ENCODE measurements at regions not wholly inside any gene's neighbourhood (a gene's known extent, or its start where the extent isn't known, plus 50 kb on each side); places are given as distances from the start of the nearest gene placed in this dataset.

DNA sequence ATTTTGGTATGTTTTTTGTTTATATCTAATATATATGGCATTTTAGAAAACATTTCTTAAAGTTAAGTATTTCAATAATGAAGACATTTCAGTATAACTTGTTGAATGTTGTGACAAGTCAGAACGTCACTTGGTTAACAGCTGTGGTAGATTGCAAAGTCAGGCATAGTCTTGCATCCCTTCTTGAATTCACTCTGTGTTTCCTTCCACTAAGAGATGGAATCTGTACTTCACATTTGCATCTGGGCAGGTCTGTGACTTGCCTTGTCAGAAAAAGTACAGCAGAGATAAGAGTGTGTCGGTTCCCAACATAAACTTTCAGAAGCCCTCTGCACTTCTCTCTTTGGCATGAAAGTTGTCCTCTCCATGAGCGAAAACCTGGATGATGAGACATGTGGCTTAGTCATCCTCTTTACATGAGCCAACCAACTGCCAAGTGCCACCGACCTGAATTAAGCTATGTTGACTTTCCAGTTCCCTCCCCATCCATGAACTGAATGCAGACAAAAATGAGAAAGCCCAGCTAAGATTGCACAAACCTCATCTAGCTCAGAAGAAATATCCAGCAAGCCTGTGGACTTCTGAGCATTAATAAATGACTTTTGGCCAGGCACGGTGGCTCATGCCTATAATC lies 1730.2 kb downstream of the MRPL39 start:
- 93% methylated on average over 5 of the region's 5 CpGs for WGBS
- Histone ChIP-seq H3K4me1 (ENCODE audit: control insufficient read depth in 2 of 2, insufficient read depth in 2 of 2, low read length in 2 of 2) (no peaks in the 10 kb centered on the region), H3K27me3 (ENCODE audit: control insufficient read depth in 2 of 2, insufficient read depth in 1 of 2, low read length in 1 of 2) (no peaks in the 10 kb centered on the region), H3K9me3 (ENCODE audit: control insufficient read depth in 2 of 2, insufficient read depth in 1 of 2, low read length in 1 of 2) (no peaks in the 10 kb centered on the region), H3K27ac (ENCODE audit: low read depth in 1 of 2, low read length in 1 of 2) (no peak overlapping the region), H3K36me3 (ENCODE audit: control insufficient read depth in 2 of 2, insufficient read depth in 2 of 2, low read length in 1 of 2) (no peaks in the 10 kb centered on the region), H3K4me3 (ENCODE audit: low read length in 2 of 2) (no peak overlapping the region)
- DNase-seq (ENCODE audit: low read depth in 6 of 9, low spot score in 9 of 9) = no peak

DNA sequence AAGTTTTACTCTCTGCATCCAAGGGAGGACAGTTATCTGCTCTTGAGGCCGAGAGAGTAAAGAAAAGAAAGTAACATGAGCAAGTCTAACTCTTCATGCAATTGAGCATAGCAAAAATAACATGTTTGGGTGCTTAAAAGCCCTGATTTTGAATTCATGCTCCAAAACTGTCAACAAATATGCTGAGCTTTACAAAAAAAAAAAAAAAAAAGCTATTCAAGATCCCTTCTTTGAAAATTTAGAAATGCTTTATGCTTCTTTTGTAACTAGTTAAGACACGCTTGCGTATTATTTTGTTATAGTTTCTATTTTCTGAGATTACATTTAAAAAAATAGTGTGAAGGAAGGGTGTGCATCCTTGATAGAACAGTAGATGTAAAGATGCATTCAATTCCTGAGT lies 1733.0 kb downstream of the MRPL39 start:
- no peaks in the 10 kb centered on the region for H3K36me3 ChIP-seq (ENCODE audit: control insufficient read depth in 2 of 2, insufficient read depth in 2 of 2, low read length in 1 of 2)
- no peak overlapping the region for H3K27ac ChIP-seq (ENCODE audit: low read depth in 1 of 2, low read length in 1 of 2)
- DNase-seq (ENCODE audit: low read depth in 6 of 9, low spot score in 9 of 9) = no peak
- no peaks in the 10 kb centered on the region for H3K4me1 ChIP-seq (ENCODE audit: control insufficient read depth in 2 of 2, insufficient read depth in 2 of 2, low read length in 2 of 2)
- 94% methylated on average over 3 of the region's 3 CpGs for WGBS
- no peaks in the 10 kb centered on the region for H3K27me3 ChIP-seq (ENCODE audit: control insufficient read depth in 2 of 2, insufficient read depth in 1 of 2, low read length in 1 of 2)
- no peak overlapping the region for H3K4me3 ChIP-seq (ENCODE audit: low read length in 2 of 2)
- no peaks in the 10 kb centered on the region for H3K9me3 ChIP-seq (ENCODE audit: control insufficient read depth in 2 of 2, insufficient read depth in 1 of 2, low read length in 1 of 2)

DNA sequence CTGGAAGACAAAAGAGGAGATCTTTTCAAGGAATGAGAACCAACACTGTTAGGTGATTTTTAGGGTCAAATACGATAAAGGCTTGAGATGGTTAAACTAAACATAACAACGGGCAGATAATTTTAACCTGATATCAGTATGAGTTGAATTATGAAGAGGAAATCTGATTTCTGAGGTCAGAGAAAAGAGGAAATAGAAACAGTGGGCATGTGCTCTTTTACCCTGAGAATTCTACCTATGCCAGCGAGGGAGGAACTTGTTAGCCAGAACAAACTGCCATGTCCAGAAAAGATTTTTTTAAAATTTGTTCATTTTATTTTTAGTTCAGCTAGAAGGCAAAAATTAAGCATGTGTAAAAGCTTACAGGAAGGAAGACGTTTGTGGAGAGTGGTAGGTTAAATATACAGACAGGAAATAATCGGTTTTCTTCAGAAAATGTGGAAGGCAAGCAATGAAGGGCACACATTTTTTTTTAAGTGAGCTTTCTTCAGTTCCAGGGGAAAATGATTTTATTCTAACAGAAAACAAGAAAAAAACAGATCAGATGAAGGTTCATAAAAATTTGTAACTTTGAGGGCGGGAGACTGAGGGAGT lies 1745.3 kb downstream of the MRPL39 start:
- Histone ChIP-seq H3K4me1 (ENCODE audit: control insufficient read depth in 2 of 2, insufficient read depth in 2 of 2, low read length in 2 of 2) (peaks cover 0 to 6% of the 10 kb centered on the region in 2 donors), H3K27me3 (ENCODE audit: control insufficient read depth in 2 of 2, insufficient read depth in 1 of 2, low read length in 1 of 2) (no peaks in the 10 kb centered on the region), H3K36me3 (ENCODE audit: control insufficient read depth in 2 of 2, insufficient read depth in 2 of 2, low read length in 1 of 2) (no peaks in the 10 kb centered on the region), H3K4me3 (ENCODE audit: low read length in 2 of 2) (no peak overlapping the region), H3K9me3 (ENCODE audit: control insufficient read depth in 2 of 2, insufficient read depth in 1 of 2, low read length in 1 of 2) (no peaks in the 10 kb centered on the region), H3K27ac (ENCODE audit: low read depth in 1 of 2, low read length in 1 of 2) (peak overlapping the region in 1 of 2 donors; percentile 27)
- 12% methylated on average over 6 of the region's 6 CpGs for WGBS
- peak in 2 of 9 donors; percentile 4 to 39 for DNase-seq (ENCODE audit: low read depth in 6 of 9, low spot score in 9 of 9)

DNA sequence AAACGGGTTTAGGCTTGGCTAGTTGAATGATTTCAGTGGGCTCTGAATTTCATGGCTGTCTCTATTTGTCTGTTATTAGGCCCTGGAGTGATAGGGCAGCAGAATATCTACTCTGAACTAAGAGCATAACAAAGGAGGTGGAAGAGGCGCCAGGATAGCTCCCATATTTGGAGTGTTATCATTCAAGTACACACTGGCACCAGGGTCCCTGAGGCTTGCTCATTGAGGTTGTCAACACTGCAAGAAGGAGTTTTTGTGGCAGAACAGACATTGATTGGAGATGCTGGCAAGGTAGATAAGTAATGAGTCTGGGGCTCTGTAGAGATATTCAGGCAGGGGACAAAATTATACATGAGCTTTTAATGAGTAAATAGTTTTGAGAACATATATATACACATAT lies 1748.4 kb downstream of the MRPL39 start:
- Histone ChIP-seq H3K4me3 (ENCODE audit: low read length in 2 of 2) (no peak overlapping the region), H3K4me1 (ENCODE audit: control insufficient read depth in 2 of 2, insufficient read depth in 2 of 2, low read length in 2 of 2) (peaks cover 0 to 6% of the 10 kb centered on the region in 2 donors), H3K27ac (ENCODE audit: low read depth in 1 of 2, low read length in 1 of 2) (no peak overlapping the region), H3K27me3 (ENCODE audit: control insufficient read depth in 2 of 2, insufficient read depth in 1 of 2, low read length in 1 of 2) (no peaks in the 10 kb centered on the region), H3K36me3 (ENCODE audit: control insufficient read depth in 2 of 2, insufficient read depth in 2 of 2, low read length in 1 of 2) (no peaks in the 10 kb centered on the region), H3K9me3 (ENCODE audit: control insufficient read depth in 2 of 2, insufficient read depth in 1 of 2, low read length in 1 of 2) (no peaks in the 10 kb centered on the region)
- whole genome bisulfite sequencing = 53% methylated on average over 2 of the region's 2 CpGs
- peak in 2 of 9 donors; percentile 2 to 30 for DNase-seq (ENCODE audit: low read depth in 6 of 9, low spot score in 9 of 9)

DNA sequence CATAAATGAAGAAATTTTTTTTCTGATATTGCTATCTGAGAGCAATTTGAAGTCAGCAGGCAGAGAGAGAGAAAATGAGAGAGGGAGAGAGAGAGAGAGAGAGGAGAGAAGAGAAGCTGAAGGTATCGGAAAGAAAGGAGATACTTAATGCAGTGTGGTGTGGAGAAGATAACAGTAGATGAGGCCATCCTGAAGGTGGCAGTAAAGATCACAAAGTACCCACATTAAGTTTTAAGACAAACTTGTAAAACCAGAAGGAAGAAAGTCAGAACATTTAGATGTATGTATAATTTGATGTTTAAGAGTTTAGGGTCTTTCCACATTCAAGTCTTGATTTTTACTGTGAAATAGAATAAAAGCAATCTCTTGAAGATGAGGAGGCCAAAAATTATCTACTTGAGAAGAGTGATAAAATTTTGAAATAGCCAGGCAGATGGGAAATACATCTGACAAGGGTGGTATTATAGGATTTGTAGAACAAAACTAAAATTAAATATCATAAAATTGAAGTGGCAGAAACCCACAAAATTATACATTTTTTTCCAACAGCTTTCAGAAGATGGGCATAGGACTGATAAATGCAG lies 1753.4 kb downstream of the MRPL39 start:
- H3K27me3 ChIP-seq (ENCODE audit: control insufficient read depth in 2 of 2, insufficient read depth in 1 of 2, low read length in 1 of 2) = no peaks in the 10 kb centered on the region
- H3K27ac ChIP-seq (ENCODE audit: low read depth in 1 of 2, low read length in 1 of 2) = no peak overlapping the region
- H3K4me3 ChIP-seq (ENCODE audit: low read length in 2 of 2) = no peak overlapping the region
- peak in 7 of 9 donors; percentile 12 to 62 (median 29) for DNase-seq (ENCODE audit: low read depth in 6 of 9, low spot score in 9 of 9)
- WGBS = 35% methylated on average over 1 of the region's 1 CpG
- no peaks in the 10 kb centered on the region for H3K36me3 ChIP-seq (ENCODE audit: control insufficient read depth in 2 of 2, insufficient read depth in 2 of 2, low read length in 1 of 2)
- peaks cover 0 to 3% of the 10 kb centered on the region in 2 donors for H3K4me1 ChIP-seq (ENCODE audit: control insufficient read depth in 2 of 2, insufficient read depth in 2 of 2, low read length in 2 of 2)
- H3K9me3 ChIP-seq (ENCODE audit: control insufficient read depth in 2 of 2, insufficient read depth in 1 of 2, low read length in 1 of 2) = no peaks in the 10 kb centered on the region

DNA sequence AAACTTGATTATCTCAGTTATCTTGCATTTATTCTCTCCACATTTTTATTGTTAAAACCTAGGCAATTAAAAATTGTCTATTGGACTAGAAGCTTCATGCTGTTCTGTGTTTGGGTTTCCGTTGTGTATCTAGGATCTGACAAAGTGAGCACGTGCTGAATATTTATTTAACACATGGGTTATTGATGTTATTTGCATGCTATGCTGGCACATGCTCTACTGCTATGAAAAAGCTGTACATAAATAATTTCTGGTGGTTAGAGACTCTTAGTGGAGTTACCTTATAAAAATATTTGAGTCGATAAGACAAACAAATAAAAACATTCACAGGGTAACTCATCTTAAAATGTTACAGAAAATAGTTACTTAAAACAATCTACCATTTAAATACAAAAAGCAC lies 1769.7 kb downstream of the MRPL39 start:
- H3K27me3 ChIP-seq (ENCODE audit: control insufficient read depth in 2 of 2, insufficient read depth in 1 of 2, low read length in 1 of 2) = no peaks in the 10 kb centered on the region
- H3K27ac ChIP-seq (ENCODE audit: low read depth in 1 of 2, low read length in 1 of 2) = no peak overlapping the region
- no peak for DNase-seq (ENCODE audit: low read depth in 6 of 9, low spot score in 9 of 9)
- peaks cover 0 to 4% of the 10 kb centered on the region in 2 donors for H3K9me3 ChIP-seq (ENCODE audit: control insufficient read depth in 2 of 2, insufficient read depth in 1 of 2, low read length in 1 of 2)
- H3K4me3 ChIP-seq (ENCODE audit: low read length in 2 of 2) = no peak overlapping the region
- WGBS = 90% methylated on average over 3 of the region's 3 CpGs
- H3K36me3 ChIP-seq (ENCODE audit: control insufficient read depth in 2 of 2, insufficient read depth in 2 of 2, low read length in 1 of 2) = no peaks in the 10 kb centered on the region
- no peaks in the 10 kb centered on the region for H3K4me1 ChIP-seq (ENCODE audit: control insufficient read depth in 2 of 2, insufficient read depth in 2 of 2, low read length in 2 of 2)

DNA sequence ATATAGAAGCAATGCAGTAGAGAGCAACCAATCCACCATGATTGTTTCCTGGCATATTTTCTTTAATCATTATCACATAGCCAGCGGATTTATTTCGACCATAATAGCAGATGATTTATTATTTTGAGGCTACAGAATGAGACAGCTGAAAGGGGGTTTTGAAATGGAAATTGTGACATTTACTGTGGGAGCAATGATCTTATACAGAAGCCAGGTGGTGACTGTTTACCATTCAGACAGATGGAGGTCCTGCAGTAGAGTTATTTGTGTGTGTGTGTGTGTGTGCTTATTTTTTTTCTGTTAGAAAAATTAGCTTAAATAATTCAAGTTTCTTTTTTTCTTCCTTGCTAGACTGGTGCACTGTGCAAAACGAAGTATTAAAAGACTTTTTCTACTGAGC lies 1784.5 kb downstream of the MRPL39 start:
- no peak overlapping the region for H3K27ac ChIP-seq (ENCODE audit: low read depth in 1 of 2, low read length in 1 of 2)
- H3K27me3 ChIP-seq (ENCODE audit: control insufficient read depth in 2 of 2, insufficient read depth in 1 of 2, low read length in 1 of 2) = no peaks in the 10 kb centered on the region
- H3K4me1 ChIP-seq (ENCODE audit: control insufficient read depth in 2 of 2, insufficient read depth in 2 of 2, low read length in 2 of 2) = no peaks in the 10 kb centered on the region
- DNase-seq (ENCODE audit: low read depth in 6 of 9, low spot score in 9 of 9) = no peak
- H3K4me3 ChIP-seq (ENCODE audit: low read length in 2 of 2) = no peak overlapping the region
- no peaks in the 10 kb centered on the region for H3K36me3 ChIP-seq (ENCODE audit: control insufficient read depth in 2 of 2, insufficient read depth in 2 of 2, low read length in 1 of 2)
- 63% methylated on average over 3 of the region's 3 CpGs for WGBS
- no peaks in the 10 kb centered on the region for H3K9me3 ChIP-seq (ENCODE audit: control insufficient read depth in 2 of 2, insufficient read depth in 1 of 2, low read length in 1 of 2)

DNA sequence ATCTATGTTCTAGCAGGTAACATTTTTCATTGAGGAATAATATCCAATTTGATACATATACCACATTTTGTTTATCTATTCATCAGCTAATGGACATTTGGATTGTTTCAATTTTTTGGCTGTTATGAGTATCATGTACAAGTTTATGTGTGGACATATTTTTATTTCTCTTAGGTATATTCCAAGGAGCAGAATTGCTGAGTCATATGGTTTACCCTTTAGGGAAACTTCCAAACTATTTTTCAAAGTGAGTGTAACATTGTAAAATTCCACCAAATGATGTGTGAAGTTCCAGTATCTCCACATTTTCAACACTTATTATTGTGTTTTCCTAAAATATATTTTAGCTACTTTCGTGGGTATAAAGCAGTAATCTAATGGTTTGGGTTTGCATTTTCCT lies 1789.9 kb downstream of the MRPL39 start:
- Histone ChIP-seq H3K4me3 (ENCODE audit: low read length in 2 of 2) (no peak overlapping the region), H3K4me1 (ENCODE audit: control insufficient read depth in 2 of 2, insufficient read depth in 2 of 2, low read length in 2 of 2) (no peaks in the 10 kb centered on the region), H3K9me3 (ENCODE audit: control insufficient read depth in 2 of 2, insufficient read depth in 1 of 2, low read length in 1 of 2) (no peaks in the 10 kb centered on the region), H3K36me3 (ENCODE audit: control insufficient read depth in 2 of 2, insufficient read depth in 2 of 2, low read length in 1 of 2) (no peaks in the 10 kb centered on the region), H3K27ac (ENCODE audit: low read depth in 1 of 2, low read length in 1 of 2) (no peak overlapping the region), H3K27me3 (ENCODE audit: control insufficient read depth in 2 of 2, insufficient read depth in 1 of 2, low read length in 1 of 2) (no peaks in the 10 kb centered on the region)
- no peak for DNase-seq (ENCODE audit: low read depth in 6 of 9, low spot score in 9 of 9)
- 88% methylated on average over 1 of the region's 1 CpG for WGBS

DNA sequence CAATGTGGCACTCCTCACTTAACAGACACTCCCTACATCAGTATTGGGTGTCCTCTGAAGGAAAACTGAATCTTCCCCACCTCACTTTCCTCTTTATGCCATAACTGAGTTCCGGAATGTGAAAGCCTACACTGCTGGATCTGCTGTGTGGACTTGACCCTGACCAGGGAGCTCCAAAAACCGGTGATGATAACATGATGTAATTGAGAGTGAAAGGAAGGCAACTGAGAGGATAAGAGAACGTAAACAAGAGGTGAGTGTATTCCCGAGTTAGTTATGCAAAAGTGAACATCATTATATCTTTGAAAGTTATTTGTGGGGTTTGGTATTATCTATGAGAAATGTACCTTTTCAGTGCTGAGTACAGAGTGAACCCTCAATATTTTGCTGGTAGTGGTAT lies 1794.8 kb downstream of the MRPL39 start:
- WGBS = 93% methylated on average over 4 of the region's 4 CpGs
- H3K4me1 ChIP-seq (ENCODE audit: control insufficient read depth in 2 of 2, insufficient read depth in 2 of 2, low read length in 2 of 2) = no peaks in the 10 kb centered on the region
- no peak overlapping the region for H3K4me3 ChIP-seq (ENCODE audit: low read length in 2 of 2)
- no peak for DNase-seq (ENCODE audit: low read depth in 6 of 9, low spot score in 9 of 9)
- H3K9me3 ChIP-seq (ENCODE audit: control insufficient read depth in 2 of 2, insufficient read depth in 1 of 2, low read length in 1 of 2) = no peaks in the 10 kb centered on the region
- no peaks in the 10 kb centered on the region for H3K36me3 ChIP-seq (ENCODE audit: control insufficient read depth in 2 of 2, insufficient read depth in 2 of 2, low read length in 1 of 2)
- H3K27me3 ChIP-seq (ENCODE audit: control insufficient read depth in 2 of 2, insufficient read depth in 1 of 2, low read length in 1 of 2) = no peaks in the 10 kb centered on the region
- H3K27ac ChIP-seq (ENCODE audit: low read depth in 1 of 2, low read length in 1 of 2) = no peak overlapping the region
